C4-2B (cell line): ENCODE measurements at regions not wholly inside any gene's neighbourhood (a gene's known extent, or its start where the extent isn't known, plus 50 kb on each side); places are given as distances from the start of the nearest gene placed in this dataset.

Experiments
- ZFX ChIP-seq: fragments of 450-650 bp; IDR thresholded peaks from 2 replicates; pipeline ENCODE4 v1.6.1; 2017
- TF ChIP-seq, protein P1 (sequence below): fragments of 450-650 bp; conservative IDR thresholded peaks from 2 replicates; pipeline ENCODE4 v1.5.1; 2017; ENCODE audit warnings: mild to moderate bottlenecking

DNA sequence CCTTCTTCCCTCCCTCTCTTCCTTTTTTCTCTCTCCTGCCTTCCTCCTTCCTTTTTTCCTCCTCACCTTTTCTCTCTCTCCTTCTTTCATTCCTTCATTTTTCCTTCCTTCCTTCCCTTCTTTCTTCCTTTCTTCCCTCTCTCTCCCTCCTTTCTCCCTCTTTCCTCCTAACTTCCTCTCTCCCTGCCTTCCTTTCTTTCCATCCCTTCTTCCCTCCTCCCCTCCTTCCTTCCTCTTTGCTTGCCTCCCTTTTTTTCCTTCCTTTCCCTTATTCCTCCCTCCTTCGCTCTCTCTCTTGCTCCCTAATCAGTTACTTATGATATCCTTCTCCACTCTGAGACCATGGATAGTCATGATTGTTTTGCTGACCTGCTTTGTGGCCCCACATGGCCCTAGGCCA, 56.7 kb upstream of the PUDP start:
- TF ChIP-seq, protein P1, sequence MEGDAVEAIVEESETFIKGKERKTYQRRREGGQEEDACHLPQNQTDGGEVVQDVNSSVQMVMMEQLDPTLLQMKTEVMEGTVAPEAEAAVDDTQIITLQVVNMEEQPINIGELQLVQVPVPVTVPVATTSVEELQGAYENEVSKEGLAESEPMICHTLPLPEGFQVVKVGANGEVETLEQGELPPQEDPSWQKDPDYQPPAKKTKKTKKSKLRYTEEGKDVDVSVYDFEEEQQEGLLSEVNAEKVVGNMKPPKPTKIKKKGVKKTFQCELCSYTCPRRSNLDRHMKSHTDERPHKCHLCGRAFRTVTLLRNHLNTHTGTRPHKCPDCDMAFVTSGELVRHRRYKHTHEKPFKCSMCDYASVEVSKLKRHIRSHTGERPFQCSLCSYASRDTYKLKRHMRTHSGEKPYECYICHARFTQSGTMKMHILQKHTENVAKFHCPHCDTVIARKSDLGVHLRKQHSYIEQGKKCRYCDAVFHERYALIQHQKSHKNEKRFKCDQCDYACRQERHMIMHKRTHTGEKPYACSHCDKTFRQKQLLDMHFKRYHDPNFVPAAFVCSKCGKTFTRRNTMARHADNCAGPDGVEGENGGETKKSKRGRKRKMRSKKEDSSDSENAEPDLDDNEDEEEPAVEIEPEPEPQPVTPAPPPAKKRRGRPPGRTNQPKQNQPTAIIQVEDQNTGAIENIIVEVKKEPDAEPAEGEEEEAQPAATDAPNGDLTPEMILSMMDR = no peak
- no peak for TF ChIP-seq ZFX
